Right ventricle myocardium superior (tissue), 1 donor: ENCODE measurements at regions not wholly inside any gene's neighbourhood (a gene's known extent, or its start where the extent isn't known, plus 50 kb on each side); places are given as distances from the start of the nearest gene placed in this dataset.
"Not testable (repeated sequence)": the region's sequence is repeated elsewhere in the genome, so short reads cannot be mapped to it uniquely, and the experiment has no call there.

Source experiments
- ATAC-seq: fragments of 200-7000 bp; cut with Tn5 transposase; one replicate; pipeline ENCODE4 v1.9.1; 2020; ENCODE audit warnings: mild to moderate bottlenecking; ENCODE audit not compliant: poor library complexity
- DNase-seq: peaks from one replicate; pipeline ENCODE4 v3.0.0-alpha.2; 2020
- intact Hi-C: fragments of 100-400 bp; cut with DNase I; formaldehyde crosslinking; loops from one replicate; pipeline ENCODE4 v1.11.2; 2022
- donor health status: DM: no; HTN: yes; CAD: no; lungs with severe emphysema.

DNA sequence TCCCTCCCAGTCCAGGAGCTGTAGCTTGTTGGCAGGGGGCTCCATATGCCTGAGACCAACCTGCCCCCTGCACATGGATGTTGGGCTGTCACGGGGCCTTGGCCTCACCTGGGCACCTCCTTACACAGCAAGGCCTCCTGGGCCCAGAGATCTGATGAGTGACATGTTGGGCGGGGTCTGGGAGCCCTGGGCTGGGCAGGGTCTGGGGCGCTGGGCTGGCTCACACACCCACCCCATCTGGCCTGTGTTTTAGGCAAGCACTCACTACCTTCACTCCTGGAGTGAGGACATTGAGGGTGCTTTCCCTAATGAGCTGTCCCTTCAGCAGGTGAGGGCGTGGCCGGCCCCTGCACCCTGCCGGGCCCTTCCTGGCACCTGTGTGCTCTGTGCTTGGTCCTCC, 200.8 kb downstream of the LIPI start:
- intact Hi-C loops, DNase-seq, ATAC-seq: not testable (repeated sequence)

DNA sequence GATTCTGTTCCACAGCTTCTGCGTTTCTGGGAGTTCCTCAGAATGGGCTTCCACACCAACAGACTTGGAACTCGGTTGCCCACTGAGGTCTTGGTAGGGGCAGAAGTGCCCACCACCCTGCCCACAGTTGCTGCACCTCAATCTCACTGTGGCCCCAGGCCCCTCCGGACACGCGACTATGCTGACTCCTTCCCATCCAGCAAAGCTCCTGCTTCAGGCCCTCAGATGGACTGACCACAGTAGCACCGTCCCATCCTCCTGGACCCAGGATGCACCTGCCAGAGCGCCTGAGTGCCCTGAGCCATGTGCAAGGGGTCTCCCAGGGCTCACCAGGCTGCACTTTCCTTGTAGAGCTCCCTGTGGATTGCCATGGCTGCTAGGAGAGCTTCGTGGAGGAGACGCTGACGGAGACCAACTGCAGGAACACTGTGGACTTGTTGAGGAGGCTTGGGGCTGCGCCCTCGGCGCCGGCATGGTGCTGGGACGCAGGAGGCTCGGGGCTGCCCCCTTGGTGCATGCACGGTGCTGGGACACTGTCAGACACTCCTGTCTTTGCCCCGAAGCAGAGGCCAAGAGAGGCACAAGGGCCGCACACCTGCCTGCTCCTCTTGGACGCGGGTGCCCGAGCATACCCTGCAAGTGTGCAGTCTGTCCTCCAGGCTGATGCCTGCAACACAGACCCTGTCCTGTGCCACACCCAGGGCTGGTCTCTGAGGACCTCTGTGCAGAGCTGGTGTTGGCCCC, 201.3 kb downstream of the LIPI start:
- intact Hi-C loops, ATAC-seq, DNase-seq: not testable (repeated sequence)

- intact Hi-C loops, DNase-seq, ATAC-seq: not testable (repeated sequence)
Measured at GRCh38 chr21:14008436-14008835, 202.3 kb downstream of the LIPI start.

- DNase-seq, intact Hi-C loops, ATAC-seq: not testable (repeated sequence)
Measured at GRCh38 chr21:14008006-14008405, 202.7 kb downstream of the LIPI start.

DNA sequence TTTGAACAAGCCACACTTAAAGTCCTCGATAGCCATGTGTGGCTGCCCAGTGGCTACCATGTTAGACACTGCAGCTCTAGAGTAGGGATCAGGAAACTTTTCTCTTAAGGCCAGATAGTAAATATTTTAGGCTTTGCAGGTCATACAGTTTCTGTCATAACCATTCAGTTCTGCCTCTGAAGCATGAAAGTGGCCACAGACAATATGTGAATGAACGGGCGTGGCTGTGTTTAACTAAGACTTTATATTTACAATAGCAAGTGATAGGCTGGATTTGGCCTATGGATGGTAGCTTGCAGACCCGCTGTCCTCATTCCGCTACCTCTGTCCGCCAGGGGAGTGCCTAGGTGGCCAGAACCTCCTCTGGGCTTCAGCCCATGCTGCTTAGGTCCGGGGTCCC, 204.6 kb downstream of the LIPI start:
- DNase-seq, intact Hi-C loops, ATAC-seq: not testable (repeated sequence)

GRCh38 chr21:13986996-13987958, 223.5 kb downstream of the LIPI start:
- DNase-seq, intact Hi-C loops, ATAC-seq: not testable (repeated sequence)

DNA sequence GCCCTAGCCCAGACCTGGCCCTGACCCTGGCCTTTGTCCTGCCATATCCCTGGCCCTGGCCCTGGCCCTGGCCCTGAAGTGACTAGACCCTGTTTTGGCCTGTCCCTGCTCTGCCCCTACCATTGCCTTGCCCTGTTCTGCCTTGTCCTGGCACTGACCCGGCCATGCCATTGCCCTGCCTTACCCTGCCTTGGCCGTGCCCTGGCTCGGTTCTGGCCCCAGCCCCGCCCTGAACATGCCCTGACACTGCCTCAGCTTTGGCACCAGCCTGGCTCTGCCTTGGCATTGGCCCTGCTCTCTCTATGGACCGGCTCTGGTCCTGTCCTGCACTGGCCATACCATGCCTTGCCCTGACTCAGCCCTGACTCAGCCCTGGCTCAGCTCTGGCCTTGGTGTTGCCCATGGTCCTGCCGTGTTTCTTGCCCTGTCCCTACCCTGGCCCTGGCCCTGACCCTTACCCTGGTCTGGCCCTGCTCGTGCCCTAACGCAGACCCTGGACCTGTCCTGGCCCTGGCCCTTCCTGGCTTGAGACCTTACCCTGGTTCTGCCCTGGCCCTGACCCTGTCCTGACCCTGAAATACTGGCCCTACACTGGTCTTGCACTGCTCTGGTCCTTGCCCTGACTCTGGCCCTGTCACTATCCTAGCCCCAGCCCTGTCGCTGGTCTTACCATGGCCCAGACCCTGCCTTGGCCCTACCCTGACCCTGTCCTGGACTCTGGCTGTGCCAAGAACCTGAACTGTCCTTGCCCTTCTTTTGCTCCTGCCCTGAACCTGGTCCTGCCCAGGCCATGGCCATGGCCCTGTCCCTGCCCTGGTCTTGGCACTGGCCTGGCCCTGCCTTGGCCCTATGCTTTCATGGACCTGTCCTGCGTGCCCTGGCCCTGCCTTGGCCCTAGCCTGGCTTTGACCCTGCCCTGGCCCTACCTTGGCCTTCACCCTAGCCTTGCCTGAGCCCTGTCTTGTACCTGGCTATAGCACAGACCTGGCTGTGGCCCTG, 224.6 kb downstream of the LIPI start:
- DNase-seq, ATAC-seq, intact Hi-C loops: not testable (repeated sequence)

GRCh38 chr21:13985137-13985864, 225.5 kb downstream of the LIPI start:
- ATAC-seq = peak; percentile 29
- intact Hi-C loops, DNase-seq: not testable (repeated sequence)

DNA sequence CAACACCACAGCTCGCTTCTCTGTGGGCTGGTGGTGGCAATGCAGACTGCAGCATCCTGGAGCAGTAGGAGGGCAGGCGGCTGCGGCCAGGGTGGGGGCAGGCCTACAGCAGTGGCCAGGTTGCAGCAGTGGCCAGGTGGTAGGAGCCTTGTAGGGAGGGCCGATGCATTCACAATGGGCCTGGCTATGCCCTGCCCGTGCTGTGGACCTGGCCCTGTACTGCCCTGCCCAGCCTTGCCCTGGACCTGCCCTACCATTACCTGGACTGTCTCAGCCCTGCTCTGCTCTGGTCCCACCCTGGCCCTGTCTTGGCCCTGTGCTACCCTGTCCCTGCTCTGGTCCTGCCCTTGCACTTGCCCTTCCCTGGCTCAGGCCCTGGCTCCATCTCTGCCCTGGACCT, 226.0 kb downstream of the LIPI start:
- intact Hi-C loops = not testable (repeated sequence)

DNA sequence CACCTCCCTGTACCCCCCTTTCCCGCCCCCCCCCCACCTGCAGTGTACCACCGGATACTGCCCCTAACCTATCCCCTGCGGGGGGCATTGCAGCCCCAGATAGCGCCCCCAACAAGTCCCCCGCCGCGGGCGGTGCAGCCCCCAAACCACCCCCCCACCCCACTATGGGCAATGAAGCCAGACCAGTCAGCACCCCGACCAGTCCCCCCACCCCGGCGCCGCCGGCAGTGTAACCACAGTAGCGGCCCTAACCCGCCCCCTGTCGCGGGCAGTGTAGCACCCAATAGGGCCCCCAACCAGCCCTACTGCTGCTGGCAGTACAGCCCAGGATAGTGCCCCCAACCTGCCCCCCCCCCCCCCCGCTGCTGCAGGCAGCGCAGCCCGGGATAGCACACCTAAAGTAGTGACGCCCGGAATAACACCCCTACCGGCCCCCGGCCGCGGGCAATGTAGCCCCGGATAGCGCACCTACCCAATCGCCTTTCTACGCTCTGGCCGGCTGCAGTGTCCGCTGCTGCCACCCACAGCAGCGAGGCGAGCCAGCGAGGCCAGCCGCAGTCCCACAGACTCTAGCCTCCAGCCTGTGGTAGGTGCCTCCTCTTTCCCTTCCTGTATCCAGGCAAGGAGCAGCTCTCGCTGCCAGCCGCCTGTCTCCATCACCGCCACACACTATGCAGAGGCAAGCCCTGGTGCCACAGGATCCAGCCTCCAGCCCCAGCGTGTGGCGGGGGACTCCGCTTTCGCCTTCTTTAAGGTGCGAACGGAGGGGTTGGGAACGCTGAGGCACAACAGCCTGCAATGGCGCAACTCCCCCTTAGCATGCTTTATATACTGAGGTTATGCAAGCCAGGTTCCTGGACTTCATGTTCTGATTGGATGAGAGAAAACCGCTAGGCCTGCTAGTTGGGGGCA, 229.3 kb downstream of the LIPI start:
- DNase-seq, intact Hi-C loops, ATAC-seq: not testable (repeated sequence)

More for the DNA sequence above, 226.0 kb downstream of the LIPI start:
- not testable (repeated sequence) for DNase-seq, ATAC-seq

- ATAC-seq (peak; percentile 88), DNase-seq (peak; percentile 72)
- intact Hi-C loops = not testable (repeated sequence)
Measured at GRCh38 chr21:13980115-13980662, 230.6 kb downstream of the LIPI start.

DNA sequence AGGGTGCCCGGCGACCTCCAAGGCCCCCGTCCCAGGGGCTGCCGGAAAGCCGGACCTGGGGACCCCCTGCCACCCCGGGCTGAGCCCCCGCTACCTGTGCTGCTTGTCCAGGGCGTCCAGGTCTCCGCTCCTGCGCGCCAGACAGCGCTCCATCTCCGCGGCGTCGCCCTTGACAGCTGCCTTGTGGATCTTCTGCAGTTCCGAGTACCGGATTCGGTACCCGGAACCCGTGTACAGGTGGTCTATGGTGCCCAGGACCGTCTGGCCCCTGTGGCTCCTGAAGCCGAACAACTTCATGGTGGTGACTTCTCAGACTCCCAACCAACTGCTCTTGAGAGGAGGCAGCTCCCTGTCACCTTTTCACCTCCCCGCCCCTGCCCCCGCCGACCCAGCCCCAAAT, 231.1 kb downstream of the LIPI start:
- ATAC-seq, DNase-seq, intact Hi-C loops: not testable (repeated sequence)

- ATAC-seq, intact Hi-C loops, DNase-seq: not testable (repeated sequence)
Measured at GRCh38 chr21:13974582-13974981, 236.2 kb downstream of the LIPI start.

DNA sequence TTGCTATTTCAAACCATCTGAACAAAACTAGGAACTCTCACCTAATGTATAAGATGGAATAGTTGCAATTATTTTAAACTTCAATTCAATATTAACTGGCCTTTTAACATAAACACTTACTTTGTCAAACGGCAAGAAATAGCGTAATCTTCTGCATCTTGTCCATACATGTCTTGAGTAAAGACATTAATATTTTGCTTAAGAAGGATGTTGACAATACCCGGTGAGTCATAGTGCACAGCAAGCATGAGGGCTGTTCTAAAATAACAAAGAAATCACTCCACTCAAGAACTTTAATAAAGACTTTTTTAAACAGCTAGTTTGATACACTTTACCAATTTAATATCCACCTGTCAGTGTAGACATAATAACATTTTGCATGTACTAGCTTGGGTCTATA, 240.9 kb downstream of the LIPI start:
- DNase-seq, intact Hi-C loops, ATAC-seq: not testable (repeated sequence)

GRCh38 chr21:13969002-13969401, 241.8 kb downstream of the LIPI start:
- ATAC-seq, DNase-seq, intact Hi-C loops: not testable (repeated sequence)

GRCh38 chr21:13963259-13963658, 247.5 kb downstream of the LIPI start:
- DNase-seq, ATAC-seq, intact Hi-C loops: not testable (repeated sequence)
